MCF 10A (cell line): ENCODE measurements at regions not wholly inside any gene's neighbourhood (a gene's known extent, or its start where the extent isn't known, plus 50 kb on each side); places are given as distances from the start of the nearest gene placed in this dataset.

ENCODE experiments used
- BruUV-seq: library from RNA; stranded (reverse); fragments of 400-500 nt; replicated peaks from 2 replicates; lab custom pipeline; 2021; lab: Mats Ljungman, UMichigan
- CTCF ChIA-PET: fragments of 300-600 bp; sonication (Branson Sonifier 250); formaldehyde crosslinking; extraction: SDS; loops from one replicate; lab custom pipeline; 2021; ENCODE audit warnings: antibody characterized with exemption, inconsistent platforms; lab: Yijun Ruan, JAX
- POLR2A ChIA-PET: fragments of 300-600, 350-650 bp; sonication (Branson Sonifier 250); formaldehyde crosslinking; extraction: SDS; loops from one replicate; lab custom pipeline; 2020; ENCODE audit warnings: antibody characterized with exemption, inconsistent platforms; lab: Yijun Ruan, JAX
- DNase-seq: peaks from one replicate; pipeline ENCODE4 v3.0.0-alpha.2; 2018; ENCODE audit not compliant: unreplicated experiment
- H3K27ac Mint-ChIP-seq: one replicate; pipeline ENCODE4 v1.8.0; 2022; ENCODE audit warnings: mild to moderate bottlenecking, low read depth, mixed read lengths; ENCODE audit not compliant: unreplicated experiment
- H3K27me3 Mint-ChIP-seq: one replicate; pipeline ENCODE4 v1.8.0; 2022; ENCODE audit warnings: mixed read lengths; ENCODE audit not compliant: insufficient read depth, unreplicated experiment
- H3K36me3 Mint-ChIP-seq: one replicate; pipeline ENCODE4 v1.8.0; 2022; ENCODE audit warnings: mild to moderate bottlenecking, moderate library complexity, mixed read lengths; ENCODE audit not compliant: insufficient read depth, unreplicated experiment
- H3K4me1 Mint-ChIP-seq: one replicate; pipeline ENCODE4 v1.8.0; 2022; ENCODE audit warnings: mixed read lengths; ENCODE audit not compliant: insufficient read depth, unreplicated experiment
- H3K4me3 Mint-ChIP-seq: one replicate; pipeline ENCODE4 v1.8.0; 2022; ENCODE audit warnings: mild to moderate bottlenecking, moderate library complexity, mixed read lengths; ENCODE audit not compliant: unreplicated experiment
- H3K9me3 Mint-ChIP-seq: one replicate; pipeline ENCODE4 v1.8.0; 2022; ENCODE audit warnings: mixed read lengths; ENCODE audit not compliant: unreplicated experiment
- CTCF ChIP-seq: fragments of 200-600 bp; IDR thresholded peaks from one replicate; pipeline ENCODE4 v1.8.0; 2022; ENCODE audit warnings: antibody characterized with exemption, mild to moderate bottlenecking; ENCODE audit not compliant: unreplicated experiment
- intact Hi-C: fragments of 100-400 bp; cut with micrococcal nuclease; formaldehyde crosslinking; loops from 2 replicates; pipeline ENCODE4 v1.14.1; 2022

- Mint-ChIP-seq H3K4me1 (no peaks in the 10 kb centered on the region), H3K4me3 (no peak overlapping the region), H3K27me3 (peaks cover 82% of the 10 kb centered on the region), H3K27ac (no peak overlapping the region), H3K9me3 (no peaks in the 10 kb centered on the region), H3K36me3 (no peaks in the 10 kb centered on the region)
- DNase-seq = no peak
- no peak for TF ChIP-seq CTCF
- BruUV-seq = no TSS peak
- intact Hi-C loops = no loop called here
- CTCF ChIA-PET = no interaction called here
- POLR2A ChIA-PET = no interaction called here
Measured at GRCh38 chr9:12628546-12628945, 64.6 kb upstream of the TYRP1 start.

GRCh38 chr9:12629067-12629466 is 64.1 kb upstream of the TYRP1 start:
- Mint-ChIP-seq H3K4me1 (no peaks in the 10 kb centered on the region), H3K4me3 (no peak overlapping the region), H3K36me3 (no peaks in the 10 kb centered on the region), H3K27ac (no peak overlapping the region), H3K27me3 (peaks cover 82% of the 10 kb centered on the region), H3K9me3 (no peaks in the 10 kb centered on the region)
- intact Hi-C loops = no loop called here
- BruUV-seq = no TSS peak
- DNase-seq = no peak
- POLR2A ChIA-PET = no interaction called here
- CTCF ChIA-PET = no interaction called here
- no peak for TF ChIP-seq CTCF

- H3K9me3 Mint-ChIP-seq = no peaks in the 10 kb centered on the region
- peaks cover 91% of the 10 kb centered on the region for H3K27me3 Mint-ChIP-seq
- no TSS peak for BruUV-seq
- ChIA-PET CTCF (no interaction called here), POLR2A (no interaction called here)
- H3K36me3 Mint-ChIP-seq = no peaks in the 10 kb centered on the region
- H3K27ac Mint-ChIP-seq = no peak overlapping the region
- no peak for TF ChIP-seq CTCF
- H3K4me3 Mint-ChIP-seq = no peak overlapping the region
- intact Hi-C loops = no loop called here
- H3K4me1 Mint-ChIP-seq = no peaks in the 10 kb centered on the region
- no peak for DNase-seq
Measured at GRCh38 chr9:12631866-12632265, 61.3 kb upstream of the TYRP1 start.

GRCh38 chr9:12633016-12633765 is 60.0 kb upstream of the TYRP1 start:
- no peak overlapping the region for H3K4me3 Mint-ChIP-seq
- intact Hi-C loops = no loop called here
- no TSS peak for BruUV-seq

More at GRCh38 chr9:12633016-12633765, 60.0 kb upstream of the TYRP1 start:
- H3K4me1 Mint-ChIP-seq = no peaks in the 10 kb centered on the region
- no peak for TF ChIP-seq CTCF
- no peaks in the 10 kb centered on the region for H3K36me3 Mint-ChIP-seq
- no peak overlapping the region for H3K27ac Mint-ChIP-seq
- H3K27me3 Mint-ChIP-seq = peaks cover 93% of the 10 kb centered on the region
- DNase-seq = no peak
- POLR2A ChIA-PET = no interaction called here
- H3K9me3 Mint-ChIP-seq = no peaks in the 10 kb centered on the region
- CTCF ChIA-PET = interaction anchor here (0.6 kb wide), 1 partner anchor 50 kb away, joined by 3 read pairs; no protein-coding TSS in a partner anchor
